CD4-positive, alpha-beta T cell treated with Interleukin-17A for 4 hours (primary cell): ENCODE measurements at regions not wholly inside any gene's neighbourhood (a gene's known extent, or its start where the extent isn't known, plus 50 kb on each side); places are given as distances from the start of the nearest gene placed in this dataset.
"Not testable (repeated sequence)": the region's sequence is repeated elsewhere in the genome, so short reads cannot be mapped to it uniquely, and the experiment has no call there.

Source experiments
- DNase-seq: peaks from one replicate; pipeline ENCODE4 v3.0.0-alpha.2; 2020; ENCODE audit warnings: mixed read lengths

GRCh38 chr17:71467719-71468118 is 653.1 kb upstream of the SOX9 start:
- DNase-seq, result no peak

GRCh38 chr17:71470062-71470461 is 650.8 kb upstream of the SOX9 start:
- no peak for DNase-seq

GRCh38 chr17:71472809-71473789 is 647.7 kb upstream of the SOX9 start:
- DNase-seq, result no peak

- no peak for DNase-seq
These were observed 643.5 kb upstream of the SOX9 start for GRCh38 chr17:71477356-71477755.

- no peak for DNase-seq
These were observed 640.7 kb upstream of the SOX9 start for GRCh38 chr17:71480099-71480498.

- DNase-seq, result no peak
These were observed 638.2 kb upstream of the SOX9 start for GRCh38 chr17:71482625-71483024.

- DNase-seq, result no peak
These were observed 636.3 kb upstream of the SOX9 start for GRCh38 chr17:71484546-71484945.

- DNase-seq, result no peak
These were observed 635.4 kb upstream of the SOX9 start for GRCh38 chr17:71485426-71485825.

- no peak for DNase-seq
These were observed 634.6 kb upstream of the SOX9 start for GRCh38 chr17:71486261-71486660.

GRCh38 chr17:71488851-71489250 is 632.0 kb upstream of the SOX9 start:
- no peak for DNase-seq

GRCh38 chr17:71494062-71494855 is 626.6 kb upstream of the SOX9 start:
- DNase-seq, result no peak

- no peak for DNase-seq
These were observed 625.4 kb upstream of the SOX9 start for GRCh38 chr17:71495420-71495819.

- DNase-seq, result no peak
These were observed 624.3 kb upstream of the SOX9 start for GRCh38 chr17:71496552-71496951.

- DNase-seq, result no peak
These were observed 619.9 kb upstream of the SOX9 start for GRCh38 chr17:71500761-71501555.

- no peak for DNase-seq
These were observed 619.1 kb upstream of the SOX9 start for GRCh38 chr17:71501711-71502110.

GRCh38 chr17:71502443-71502842 is 618.4 kb upstream of the SOX9 start:
- DNase-seq, result no peak

- DNase-seq, result no peak
These were observed 616.9 kb upstream of the SOX9 start for GRCh38 chr17:71503710-71504465.

- DNase-seq, result no peak
These were observed 615.6 kb upstream of the SOX9 start for GRCh38 chr17:71505200-71505599.

- DNase-seq, result no peak
These were observed 614.8 kb upstream of the SOX9 start for GRCh38 chr17:71505981-71506380.

GRCh38 chr17:71511266-71511995 is 609.4 kb upstream of the SOX9 start:
- no peak for DNase-seq

GRCh38 chr17:71513725-71514124 is 607.1 kb upstream of the SOX9 start:
- not testable (repeated sequence) for DNase-seq

GRCh38 chr17:71516149-71516548 is 604.7 kb upstream of the SOX9 start:
- no peak for DNase-seq
